ENCODE measurements at regions not wholly inside any gene's neighbourhood (a gene's known extent, or its start where the extent isn't known, plus 50 kb on each side); places are given as distances from the start of the nearest gene placed in this dataset.

- DNase-seq, result no peak
Measured at GRCh38 chr3:39751286-39751685, 58.1 kb upstream of the MYRIP start.

DNA sequence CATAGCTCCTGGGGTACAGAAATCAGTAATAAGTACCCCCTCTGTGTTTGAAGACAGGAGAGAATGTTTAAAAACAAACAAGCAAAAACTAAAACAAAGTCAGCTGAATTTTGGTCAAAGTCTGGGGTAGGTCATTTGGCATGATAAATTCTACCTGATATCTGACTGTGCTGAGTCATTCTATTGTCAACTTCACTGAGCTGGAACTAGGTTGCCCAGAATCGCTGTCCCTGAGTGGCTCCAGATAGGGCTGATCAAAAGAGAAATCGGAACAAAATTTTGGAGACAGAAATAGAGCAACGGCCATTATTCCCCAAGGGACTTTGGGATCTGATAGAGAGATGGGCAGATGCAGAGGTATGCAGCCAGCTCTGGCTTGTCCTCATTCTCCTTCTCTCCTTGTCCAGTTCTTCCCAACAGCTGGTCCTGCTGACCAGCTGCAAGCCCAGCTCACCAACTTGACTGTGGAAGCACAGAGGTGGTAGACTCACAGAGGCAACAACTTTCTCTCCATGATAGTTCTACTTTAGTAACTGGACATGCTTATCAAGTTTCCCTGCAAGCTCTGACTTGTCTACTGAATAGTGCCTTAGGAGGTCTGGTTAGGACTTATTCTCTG, 57.3 kb upstream of the MYRIP start:
- DNase-seq, result no peak

DNA sequence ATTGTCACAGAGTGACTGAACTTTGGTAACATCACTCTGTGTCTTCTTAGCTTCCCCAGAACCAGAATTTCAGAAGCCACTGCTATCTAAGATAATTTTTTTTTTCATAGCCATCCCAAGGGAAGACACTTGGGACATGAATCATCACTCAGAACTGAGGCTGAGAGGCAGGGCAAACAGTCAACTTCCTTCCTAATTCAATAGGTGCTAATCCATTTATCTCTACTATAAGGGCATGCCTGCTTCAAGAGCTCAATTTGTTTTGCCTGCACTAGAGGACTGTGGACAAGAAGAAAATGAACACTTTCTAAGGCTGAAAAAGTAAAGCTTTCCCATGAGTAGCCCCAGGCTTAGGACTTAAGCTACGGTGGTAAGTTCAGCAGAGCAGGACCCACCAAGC, 56.7 kb upstream of the MYRIP start:
- no peak for DNase-seq

DNA sequence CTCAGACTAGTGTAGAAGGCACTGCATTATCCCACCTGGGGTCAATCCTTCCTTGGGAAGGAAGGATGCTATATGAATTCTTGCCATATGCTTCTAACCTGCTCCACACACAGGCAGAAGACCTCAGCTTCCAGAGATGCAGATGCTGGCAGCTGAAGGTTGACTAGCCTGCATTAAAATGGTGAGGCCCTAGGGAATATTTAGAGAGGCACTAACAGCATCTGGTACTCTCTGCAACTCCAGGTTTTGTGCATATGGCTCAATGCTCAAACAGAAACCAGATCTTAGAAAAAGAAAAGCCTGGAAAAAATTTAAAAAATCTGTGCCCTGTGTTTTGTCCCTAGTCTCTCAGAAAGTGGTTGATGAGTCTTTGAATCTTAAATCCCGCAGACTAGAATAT, 56.0 kb upstream of the MYRIP start:
- DNase-seq, result no peak

GRCh38 chr3:39754549-39754948, 54.9 kb upstream of the MYRIP start:
- no peak for DNase-seq

GRCh38 chr3:39755100-39755499, 54.3 kb upstream of the MYRIP start:
- DNase-seq, result no peak

DNA sequence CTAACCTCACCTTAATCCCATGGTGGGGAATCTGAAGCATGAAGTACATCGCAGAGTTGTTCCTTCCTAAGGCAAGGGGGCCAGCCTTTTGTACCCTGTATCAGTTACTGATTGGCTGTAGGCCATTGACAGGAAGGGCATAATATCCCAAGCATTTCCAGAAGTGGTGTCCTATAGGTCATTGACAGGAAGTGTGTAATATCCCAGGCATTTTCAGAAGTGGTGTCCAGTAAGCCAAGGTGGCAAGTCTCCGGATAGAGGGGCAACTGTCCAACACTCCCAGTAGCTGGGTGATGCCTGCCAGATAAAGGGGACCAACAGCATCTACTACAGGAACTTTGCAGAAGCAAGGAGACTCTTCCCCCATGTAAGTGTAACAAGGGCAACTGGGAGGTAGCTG, 52.1 kb upstream of the MYRIP start:
- no peak for DNase-seq

All from CD4-positive, alpha-beta T cell treated with Interferon gamma for 1 hour (primary cell).